ENCODE measurements at regions not wholly inside any gene's neighbourhood (a gene's known extent, or its start where the extent isn't known, plus 50 kb on each side); places are given as distances from the start of the nearest gene placed in this dataset.

GRCh38 chrX:110866421-110866820, 70.8 kb upstream of the CHRDL1 start:
- no peak for TF ChIP-seq CTCF (IDR thresholded peaks at IDR 0.05; ENCODE audit: insufficient read depth, missing control alignments)
- FAIRE-seq = no peak
- no peak for DNase-seq (ENCODE audit: insufficient read length, low spot score)

GRCh38 chrX:110863883-110864282, 68.3 kb upstream of the CHRDL1 start:
- no peak for TF ChIP-seq CTCF (IDR thresholded peaks at IDR 0.05; ENCODE audit: insufficient read depth, missing control alignments)
- no peak for DNase-seq (ENCODE audit: insufficient read length, low spot score)
- no peak for FAIRE-seq

GRCh38 chrX:110858565-110858964, 62.9 kb upstream of the CHRDL1 start:
- FAIRE-seq (peak; percentile 67), DNase-seq (ENCODE audit: insufficient read length, low spot score) (no peak)
- TF ChIP-seq CTCF (IDR thresholded peaks at IDR 0.05; ENCODE audit: insufficient read depth, missing control alignments) = no peak

- DNase-seq (ENCODE audit: insufficient read length, low spot score) = no peak
- peak; percentile 3 for TF ChIP-seq CTCF (IDR thresholded peaks at IDR 0.05; ENCODE audit: insufficient read depth, missing control alignments)
- FAIRE-seq = no peak
Observed at GRCh38 chrX:110853610-110854009, 58.0 kb upstream of the CHRDL1 start.

- FAIRE-seq (no peak), DNase-seq (ENCODE audit: insufficient read length, low spot score) (no peak)
- TF ChIP-seq CTCF (IDR thresholded peaks at IDR 0.05; ENCODE audit: insufficient read depth, missing control alignments) = peak; percentile 43
Observed at GRCh38 chrX:110852180-110852579, 56.6 kb upstream of the CHRDL1 start.

- FAIRE-seq = no peak
- no peak for DNase-seq (ENCODE audit: insufficient read length, low spot score)
- no peak for TF ChIP-seq CTCF (IDR thresholded peaks at IDR 0.05; ENCODE audit: insufficient read depth, missing control alignments)
Observed at GRCh38 chrX:110851780-110852179, 56.2 kb upstream of the CHRDL1 start.

GRCh38 chrX:110847334-110847733, 51.7 kb upstream of the CHRDL1 start:
- peak; percentile 35 for FAIRE-seq
- DNase-seq (ENCODE audit: insufficient read length, low spot score) = peak; percentile 9
- peak; percentile 45 for TF ChIP-seq CTCF (IDR thresholded peaks at IDR 0.05; ENCODE audit: insufficient read depth, missing control alignments)
